GM12864 (cell line): ENCODE measurements at regions not wholly inside any gene's neighbourhood (a gene's known extent, or its start where the extent isn't known, plus 50 kb on each side); places are given as distances from the start of the nearest gene placed in this dataset.
"Not testable (repeated sequence)": the region's sequence is repeated elsewhere in the genome, so short reads cannot be mapped to it uniquely, and the experiment has no call there.

Source experiments
- DNase-seq: peaks from one replicate; pipeline ENCODE4 v3.0.0-alpha.2; 2011; ENCODE audit warnings: low read depth
- H3K4me3 ChIP-seq: 2 replicates; pipeline ENCODE4 v1.5.1; 2011; ENCODE audit warnings: mild to moderate bottlenecking, low read depth, low read length, control low read depth
- TF ChIP-seq, protein P1 (sequence below): IDR thresholded peaks from 2 replicates; pipeline ENCODE4 v1.5.1; 2011; ENCODE audit warnings: low read depth, mild to moderate bottlenecking, moderate library complexity, low read length, control low read depth, inconsistent platforms; ENCODE audit errors: missing control alignments

DNA sequence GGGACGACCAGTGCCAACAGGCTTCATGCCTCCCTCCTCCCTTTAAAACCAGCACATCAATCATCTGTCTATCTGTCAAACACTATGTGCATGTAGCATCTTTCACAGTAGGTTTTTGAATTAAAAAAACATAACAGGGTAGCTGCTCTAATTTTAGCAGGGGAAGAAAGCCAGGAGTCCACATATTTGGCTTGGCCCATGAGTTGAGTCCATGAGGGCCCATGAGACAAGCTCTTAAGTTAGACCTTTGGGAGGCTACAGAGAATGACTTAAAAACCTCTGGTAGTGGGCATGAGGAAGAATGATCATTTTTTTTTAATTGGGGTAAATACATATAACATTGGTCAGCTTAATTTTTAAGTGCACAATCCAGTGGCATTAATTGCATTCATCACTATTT is 194.9 kb downstream of the UTRN start:
- no peak for DNase-seq
- TF ChIP-seq, protein P1, sequence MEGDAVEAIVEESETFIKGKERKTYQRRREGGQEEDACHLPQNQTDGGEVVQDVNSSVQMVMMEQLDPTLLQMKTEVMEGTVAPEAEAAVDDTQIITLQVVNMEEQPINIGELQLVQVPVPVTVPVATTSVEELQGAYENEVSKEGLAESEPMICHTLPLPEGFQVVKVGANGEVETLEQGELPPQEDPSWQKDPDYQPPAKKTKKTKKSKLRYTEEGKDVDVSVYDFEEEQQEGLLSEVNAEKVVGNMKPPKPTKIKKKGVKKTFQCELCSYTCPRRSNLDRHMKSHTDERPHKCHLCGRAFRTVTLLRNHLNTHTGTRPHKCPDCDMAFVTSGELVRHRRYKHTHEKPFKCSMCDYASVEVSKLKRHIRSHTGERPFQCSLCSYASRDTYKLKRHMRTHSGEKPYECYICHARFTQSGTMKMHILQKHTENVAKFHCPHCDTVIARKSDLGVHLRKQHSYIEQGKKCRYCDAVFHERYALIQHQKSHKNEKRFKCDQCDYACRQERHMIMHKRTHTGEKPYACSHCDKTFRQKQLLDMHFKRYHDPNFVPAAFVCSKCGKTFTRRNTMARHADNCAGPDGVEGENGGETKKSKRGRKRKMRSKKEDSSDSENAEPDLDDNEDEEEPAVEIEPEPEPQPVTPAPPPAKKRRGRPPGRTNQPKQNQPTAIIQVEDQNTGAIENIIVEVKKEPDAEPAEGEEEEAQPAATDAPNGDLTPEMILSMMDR, result no peak
- no peak overlapping the region for H3K4me3 ChIP-seq

DNA sequence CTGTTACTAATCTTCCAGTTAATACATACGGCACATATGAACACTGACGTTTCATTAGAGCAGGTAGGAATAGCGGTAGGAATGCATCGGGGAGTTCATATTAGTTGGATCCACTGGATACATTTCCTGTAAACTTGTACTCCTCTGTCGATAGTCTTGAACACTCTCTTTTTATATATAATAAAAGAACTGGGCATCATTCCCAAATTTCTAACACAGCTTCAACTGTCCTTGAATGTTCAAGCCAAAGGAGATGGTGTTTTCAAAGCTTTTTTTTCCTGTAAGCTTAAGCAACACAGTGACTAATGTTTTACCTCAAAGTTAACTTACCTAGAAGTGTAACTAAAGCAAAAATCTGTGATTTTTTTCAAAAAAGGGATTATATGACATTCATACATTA is 195.3 kb downstream of the UTRN start:
- TF ChIP-seq, protein P1, result no peak
- no peak for DNase-seq
- no peak overlapping the region for H3K4me3 ChIP-seq

DNA sequence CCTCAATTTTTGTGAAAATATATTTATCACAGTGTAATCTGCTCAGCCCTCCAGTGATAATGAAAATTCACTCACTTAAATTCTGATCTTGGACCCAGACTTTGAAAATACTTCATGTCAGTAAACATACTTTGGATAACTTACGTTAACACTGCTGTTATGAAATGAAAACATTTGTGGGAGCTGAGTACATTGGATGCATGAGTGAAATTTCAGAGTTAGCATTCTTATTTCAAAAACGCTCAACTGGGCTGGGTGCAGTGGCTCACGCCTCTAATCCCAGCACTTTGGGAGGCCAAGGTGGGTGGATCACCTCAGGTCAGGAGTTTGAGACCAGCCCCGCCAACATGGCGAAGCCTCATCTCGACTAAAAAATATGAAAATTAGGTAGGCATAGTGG is 196.4 kb downstream of the UTRN start:
- H3K4me3 ChIP-seq, result no peak overlapping the region
- no peak for DNase-seq
- TF ChIP-seq, protein P1, result no peak

DNA sequence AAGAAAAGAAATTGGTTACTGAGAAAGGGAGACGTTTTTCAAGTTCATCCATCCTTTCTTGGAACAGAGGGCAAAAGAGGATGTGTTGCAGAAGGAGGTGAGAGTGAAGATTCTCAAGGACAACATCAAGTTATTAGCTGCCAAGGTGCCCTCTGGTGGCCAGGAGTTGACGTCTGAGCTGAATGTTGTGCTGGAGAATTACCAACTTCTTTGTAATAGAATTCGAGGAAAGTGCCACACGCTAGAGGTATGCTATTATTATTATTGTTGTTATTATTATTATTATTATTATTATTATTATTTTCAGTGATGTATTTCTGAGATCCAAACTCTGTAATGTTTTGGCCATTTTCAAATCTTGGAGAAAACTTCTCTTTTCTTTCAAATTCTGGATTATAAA is 197.0 kb downstream of the UTRN start:
- DNase-seq, result peak; percentile 48
- TF ChIP-seq, protein P1, result peak; percentile 70
- H3K4me3 ChIP-seq, result no peak overlapping the region

DNA sequence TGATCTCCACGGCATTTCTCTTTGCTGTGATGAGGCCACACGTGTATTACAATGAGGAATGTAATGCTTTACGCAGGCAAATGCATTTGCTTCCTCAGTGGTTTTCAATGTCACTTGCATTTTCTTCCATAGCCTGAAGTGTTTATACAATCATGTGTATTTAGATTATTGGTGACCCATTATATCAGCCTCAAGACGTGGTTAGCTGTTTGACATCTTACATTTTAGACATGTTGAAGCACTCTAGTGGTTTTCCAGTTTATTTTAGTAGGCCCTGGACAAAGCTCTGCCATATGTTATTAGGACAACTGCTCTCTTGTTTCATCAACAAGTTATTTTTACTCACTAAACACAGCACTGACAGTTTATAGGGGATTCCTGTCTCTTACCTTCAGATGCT is 200.4 kb downstream of the UTRN start:
- TF ChIP-seq, protein P1, result no peak
- DNase-seq, result no peak
- H3K4me3 ChIP-seq, result no peak overlapping the region

DNA sequence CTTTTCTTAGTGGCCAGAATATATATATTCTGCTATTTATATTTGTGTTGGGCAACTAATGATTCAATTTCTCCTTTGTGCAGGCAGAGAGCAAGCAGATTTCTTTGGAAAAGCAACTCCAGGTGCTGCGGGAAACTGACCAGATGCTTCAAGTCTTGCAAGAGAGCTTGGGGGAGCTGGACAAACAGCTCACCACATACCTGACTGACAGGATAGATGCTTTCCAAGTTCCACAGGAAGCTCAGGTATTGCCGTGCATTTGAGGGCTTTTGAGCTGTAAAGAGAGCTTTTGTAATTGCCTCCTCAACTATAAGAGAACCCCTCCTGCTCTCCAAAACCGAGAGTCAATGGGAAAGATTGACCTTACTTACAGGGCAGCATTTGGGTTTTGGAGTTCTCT is 203.5 kb downstream of the UTRN start:
- TF ChIP-seq, protein P1, result no peak
- no peak for DNase-seq
- no peak overlapping the region for H3K4me3 ChIP-seq

DNA sequence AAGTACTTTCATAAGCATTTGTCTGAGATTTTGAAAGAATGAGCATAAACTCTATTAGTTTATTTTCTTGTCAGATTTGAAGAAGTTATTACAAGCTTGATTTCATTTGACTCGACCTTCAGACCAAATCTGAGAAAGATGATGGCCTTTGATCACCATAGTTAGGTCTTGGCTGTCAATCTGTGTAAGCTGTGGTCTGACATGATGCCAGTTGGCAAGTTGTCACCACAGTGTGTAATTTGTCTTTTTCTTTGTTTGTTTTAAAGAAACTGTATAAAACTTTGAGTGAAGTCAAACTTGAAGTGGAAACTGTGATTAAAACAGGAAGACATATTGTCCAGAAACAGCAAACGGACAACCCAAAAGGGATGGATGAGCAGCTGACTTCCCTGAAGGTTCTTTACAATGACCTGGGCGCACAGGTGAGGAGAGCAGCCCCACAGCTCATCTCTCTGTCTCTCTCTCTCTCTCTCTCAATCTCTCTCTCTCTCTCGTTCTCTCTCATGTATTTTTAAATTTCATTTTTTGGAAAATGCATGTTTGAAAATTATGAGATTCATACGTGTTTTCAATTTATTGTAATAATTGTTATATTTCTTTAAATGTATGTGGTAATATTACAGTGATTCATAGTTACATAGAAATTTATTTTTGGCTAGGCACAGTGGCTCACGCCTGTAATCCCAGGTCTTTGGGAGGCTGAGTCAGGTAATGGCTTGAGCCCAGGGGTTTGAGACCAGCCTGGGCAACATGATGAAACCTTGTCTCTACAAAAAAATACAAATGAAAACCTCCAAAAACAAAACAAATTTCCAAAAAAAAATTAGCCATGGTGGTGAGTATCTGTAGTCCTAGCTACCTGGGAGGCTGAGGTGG is 208.1 kb downstream of the UTRN start:
- TF ChIP-seq, protein P1, result no peak
- DNase-seq, result no peak
- H3K4me3 ChIP-seq, result no peak overlapping the region

DNA sequence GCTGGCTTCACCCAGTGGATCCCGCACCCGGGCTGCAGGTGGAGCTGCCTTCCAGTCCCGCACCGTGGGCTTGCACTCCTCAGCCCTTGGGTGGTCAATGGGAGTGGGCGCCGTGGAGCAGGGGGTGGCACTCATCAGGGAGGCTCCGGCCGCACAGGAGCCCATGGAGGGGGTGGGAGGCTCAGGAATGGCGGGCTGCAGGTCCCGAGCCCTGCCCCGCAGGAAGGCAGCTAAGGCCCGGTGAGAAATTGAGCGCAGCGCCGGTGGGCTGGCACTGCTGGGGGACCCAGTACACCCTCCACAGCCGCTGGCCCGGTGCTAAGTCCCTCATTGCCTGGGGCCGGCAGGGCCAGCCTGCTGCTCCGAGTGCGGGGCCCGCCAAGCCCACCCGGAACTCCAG is 209.9 kb downstream of the UTRN start:
- not testable (repeated sequence) for H3K4me3 ChIP-seq, DNase-seq
